ENCODE measurements at regions not wholly inside any gene's neighbourhood (a gene's known extent, or its start where the extent isn't known, plus 50 kb on each side); places are given as distances from the start of the nearest gene placed in this dataset.

DNA sequence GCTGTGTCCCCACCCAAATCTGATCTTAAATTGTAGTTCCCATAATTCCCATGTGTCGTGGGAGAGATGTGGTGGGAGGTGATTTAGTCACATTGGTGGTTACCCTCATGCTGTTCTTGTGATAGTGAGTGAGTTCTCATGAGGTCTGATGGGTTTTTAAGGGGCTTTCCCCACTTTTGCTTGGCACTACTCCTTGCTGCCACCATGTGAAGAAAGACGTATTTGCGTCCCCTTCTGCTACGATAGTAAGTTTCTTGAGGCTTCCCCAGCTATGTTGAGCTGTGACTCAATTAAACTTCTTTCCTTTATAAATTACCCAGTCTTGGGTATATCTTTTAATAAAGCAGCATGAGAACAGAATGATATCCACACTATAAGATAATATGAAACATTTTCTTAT lies 1023.4 kb downstream of the TLE4 start:
- TF ChIP-seq FOXP2 (optimal IDR thresholded peaks at IDR 0.05; ENCODE audit: borderline replicate concordance, extremely low read depth, extremely low read length, insufficient read depth) (no peak), POLR2AphosphoS5 (IDR thresholded peaks at IDR 0.05; ENCODE audit: low read depth, low read length) (no peak), SIN3A (IDR thresholded peaks at IDR 0.05; ENCODE audit: borderline replicate concordance, insufficient read depth, low read length) (no peak), TAF1 (IDR thresholded peaks at IDR 0.05; ENCODE audit: borderline replicate concordance, insufficient read depth, low read length) (no peak)
- TF ChIP-seq, protein P1, sequence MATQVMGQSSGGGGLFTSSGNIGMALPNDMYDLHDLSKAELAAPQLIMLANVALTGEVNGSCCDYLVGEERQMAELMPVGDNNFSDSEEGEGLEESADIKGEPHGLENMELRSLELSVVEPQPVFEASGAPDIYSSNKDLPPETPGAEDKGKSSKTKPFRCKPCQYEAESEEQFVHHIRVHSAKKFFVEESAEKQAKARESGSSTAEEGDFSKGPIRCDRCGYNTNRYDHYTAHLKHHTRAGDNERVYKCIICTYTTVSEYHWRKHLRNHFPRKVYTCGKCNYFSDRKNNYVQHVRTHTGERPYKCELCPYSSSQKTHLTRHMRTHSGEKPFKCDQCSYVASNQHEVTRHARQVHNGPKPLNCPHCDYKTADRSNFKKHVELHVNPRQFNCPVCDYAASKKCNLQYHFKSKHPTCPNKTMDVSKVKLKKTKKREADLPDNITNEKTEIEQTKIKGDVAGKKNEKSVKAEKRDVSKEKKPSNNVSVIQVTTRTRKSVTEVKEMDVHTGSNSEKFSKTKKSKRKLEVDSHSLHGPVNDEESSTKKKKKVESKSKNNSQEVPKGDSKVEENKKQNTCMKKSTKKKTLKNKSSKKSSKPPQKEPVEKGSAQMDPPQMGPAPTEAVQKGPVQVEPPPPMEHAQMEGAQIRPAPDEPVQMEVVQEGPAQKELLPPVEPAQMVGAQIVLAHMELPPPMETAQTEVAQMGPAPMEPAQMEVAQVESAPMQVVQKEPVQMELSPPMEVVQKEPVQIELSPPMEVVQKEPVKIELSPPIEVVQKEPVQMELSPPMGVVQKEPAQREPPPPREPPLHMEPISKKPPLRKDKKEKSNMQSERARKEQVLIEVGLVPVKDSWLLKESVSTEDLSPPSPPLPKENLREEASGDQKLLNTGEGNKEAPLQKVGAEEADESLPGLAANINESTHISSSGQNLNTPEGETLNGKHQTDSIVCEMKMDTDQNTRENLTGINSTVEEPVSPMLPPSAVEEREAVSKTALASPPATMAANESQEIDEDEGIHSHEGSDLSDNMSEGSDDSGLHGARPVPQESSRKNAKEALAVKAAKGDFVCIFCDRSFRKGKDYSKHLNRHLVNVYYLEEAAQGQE (IDR thresholded peaks at IDR 0.05; ENCODE audit: insufficient read depth in 1 of 2, low read depth in 2 of 2, low read length in 2 of 2) = no peak

DNA sequence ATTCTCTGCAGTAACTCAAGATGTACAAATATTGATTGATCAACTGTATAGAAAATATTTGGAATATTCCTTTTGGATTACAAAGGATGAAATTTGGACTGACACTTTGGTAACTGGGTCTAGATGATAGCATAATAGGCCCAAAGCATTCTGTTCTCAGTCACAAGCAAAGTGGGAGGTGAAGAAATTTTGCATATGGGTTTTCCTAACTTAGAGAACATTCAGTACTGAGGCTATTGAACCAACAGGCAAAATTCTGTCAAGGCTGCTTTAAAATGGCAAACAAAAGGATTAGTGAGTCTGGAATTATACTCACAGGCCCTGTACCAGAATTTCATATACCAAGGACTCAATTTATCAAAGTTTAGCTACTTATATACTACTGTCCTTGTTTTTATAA lies 1020.6 kb downstream of the TLE4 start:
- TF ChIP-seq, protein P1 (IDR thresholded peaks at IDR 0.05; ENCODE audit: insufficient read depth in 1 of 2, low read depth in 2 of 2, low read length in 2 of 2) = no peak
- TF ChIP-seq TAF1 (IDR thresholded peaks at IDR 0.05; ENCODE audit: borderline replicate concordance, insufficient read depth, low read length) (no peak), POLR2AphosphoS5 (IDR thresholded peaks at IDR 0.05; ENCODE audit: low read depth, low read length) (no peak), FOXP2 (optimal IDR thresholded peaks at IDR 0.05; ENCODE audit: borderline replicate concordance, extremely low read depth, extremely low read length, insufficient read depth) (no peak), SIN3A (IDR thresholded peaks at IDR 0.05; ENCODE audit: borderline replicate concordance, insufficient read depth, low read length) (no peak)

DNA sequence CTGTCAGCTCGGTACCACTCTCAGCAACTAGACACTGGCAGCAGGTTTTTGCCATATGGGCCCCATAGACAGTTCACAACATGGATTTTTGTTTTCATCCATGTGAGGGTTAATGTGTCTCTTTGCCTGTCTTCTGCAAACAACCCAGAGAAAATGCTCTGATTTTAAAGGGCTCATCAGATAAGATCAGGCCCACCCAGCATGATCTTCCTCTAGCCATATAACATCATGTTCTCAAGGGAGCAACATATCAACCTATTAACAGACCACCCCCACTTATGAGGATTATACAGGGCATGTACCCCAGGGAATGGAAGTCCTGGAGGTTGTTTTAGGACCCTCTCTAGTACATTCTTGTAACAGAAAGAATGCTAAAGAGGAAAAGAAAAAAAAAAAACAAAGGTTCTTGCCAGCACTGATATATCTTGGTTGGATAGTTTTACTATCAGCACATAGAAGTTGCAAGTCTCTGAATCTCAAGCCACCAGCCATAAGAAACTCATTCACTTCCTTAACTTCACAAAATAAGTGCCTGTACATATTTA lies 1015.1 kb downstream of the TLE4 start:
- TF ChIP-seq TAF1 (IDR thresholded peaks at IDR 0.05; ENCODE audit: borderline replicate concordance, insufficient read depth, low read length) (no peak), FOXP2 (optimal IDR thresholded peaks at IDR 0.05; ENCODE audit: borderline replicate concordance, extremely low read depth, extremely low read length, insufficient read depth) (no peak), SIN3A (IDR thresholded peaks at IDR 0.05; ENCODE audit: borderline replicate concordance, insufficient read depth, low read length) (no peak), POLR2AphosphoS5 (IDR thresholded peaks at IDR 0.05; ENCODE audit: low read depth, low read length) (no peak)
- TF ChIP-seq, protein P1 (IDR thresholded peaks at IDR 0.05; ENCODE audit: insufficient read depth in 1 of 2, low read depth in 2 of 2, low read length in 2 of 2) = no peak

DNA sequence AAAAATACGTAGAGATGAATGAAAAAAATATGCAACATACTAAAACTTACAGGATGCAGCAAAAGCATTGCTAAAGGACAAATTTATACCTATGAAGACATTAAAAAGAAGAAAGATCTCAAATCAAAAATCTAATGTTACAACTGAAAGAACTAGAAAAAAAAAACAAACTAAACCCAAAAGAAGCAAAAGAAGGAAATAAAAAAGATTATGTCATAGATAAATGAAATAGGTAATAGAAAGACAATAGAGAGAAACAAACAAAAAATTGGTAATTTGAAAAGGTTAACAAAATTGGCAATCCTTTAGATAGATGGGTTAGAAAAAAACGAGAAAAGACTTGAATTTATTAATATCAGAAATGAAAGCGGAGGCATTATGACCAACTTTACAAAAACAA lies 1000.2 kb downstream of the TLE4 start:
- TF ChIP-seq POLR2AphosphoS5 (IDR thresholded peaks at IDR 0.05; ENCODE audit: low read depth, low read length) (no peak), SIN3A (IDR thresholded peaks at IDR 0.05; ENCODE audit: borderline replicate concordance, insufficient read depth, low read length) (no peak), FOXP2 (optimal IDR thresholded peaks at IDR 0.05; ENCODE audit: borderline replicate concordance, extremely low read depth, extremely low read length, insufficient read depth) (no peak), TAF1 (IDR thresholded peaks at IDR 0.05; ENCODE audit: borderline replicate concordance, insufficient read depth, low read length) (no peak)
- TF ChIP-seq, protein P1 (IDR thresholded peaks at IDR 0.05; ENCODE audit: insufficient read depth in 1 of 2, low read depth in 2 of 2, low read length in 2 of 2) = no peak

DNA sequence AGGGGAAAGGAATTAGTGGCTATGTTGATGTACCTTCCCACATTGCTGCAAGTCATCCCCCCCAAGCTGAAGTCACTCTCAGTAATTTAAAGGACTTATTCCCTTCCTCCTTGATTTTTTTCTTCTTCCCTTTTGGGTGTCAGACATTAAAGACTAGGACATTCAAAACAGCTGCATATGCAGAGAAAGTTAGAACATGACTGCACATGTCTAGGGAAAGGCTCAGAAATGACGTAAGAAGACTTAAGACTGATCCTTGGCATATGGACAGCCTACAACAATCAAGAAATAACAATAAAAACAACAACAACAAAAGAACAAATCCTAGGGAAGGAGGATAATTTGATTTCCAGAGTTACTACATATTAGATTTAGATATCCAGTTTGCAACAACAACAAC lies 997.5 kb downstream of the TLE4 start:
- TF ChIP-seq, protein P1 (IDR thresholded peaks at IDR 0.05; ENCODE audit: insufficient read depth in 1 of 2, low read depth in 2 of 2, low read length in 2 of 2) = no peak
- TF ChIP-seq POLR2AphosphoS5 (IDR thresholded peaks at IDR 0.05; ENCODE audit: low read depth, low read length) (no peak), SIN3A (IDR thresholded peaks at IDR 0.05; ENCODE audit: borderline replicate concordance, insufficient read depth, low read length) (no peak), TAF1 (IDR thresholded peaks at IDR 0.05; ENCODE audit: borderline replicate concordance, insufficient read depth, low read length) (no peak), FOXP2 (optimal IDR thresholded peaks at IDR 0.05; ENCODE audit: borderline replicate concordance, extremely low read depth, extremely low read length, insufficient read depth) (no peak)
